GM19328 (cell line): ENCODE measurements at regions not wholly inside any gene's neighbourhood (a gene's known extent, or its start where the extent isn't known, plus 50 kb on each side); places are given as distances from the start of the nearest gene placed in this dataset.

Experiments
- ATAC-seq: cut with Tn5 transposase; IDR thresholded peaks from one replicate; pipeline ENCODE4 v1.9.1; 2021; ENCODE audit warnings: mild to moderate bottlenecking, moderate library complexity; ENCODE audit not compliant: unreplicated experiment

DNA sequence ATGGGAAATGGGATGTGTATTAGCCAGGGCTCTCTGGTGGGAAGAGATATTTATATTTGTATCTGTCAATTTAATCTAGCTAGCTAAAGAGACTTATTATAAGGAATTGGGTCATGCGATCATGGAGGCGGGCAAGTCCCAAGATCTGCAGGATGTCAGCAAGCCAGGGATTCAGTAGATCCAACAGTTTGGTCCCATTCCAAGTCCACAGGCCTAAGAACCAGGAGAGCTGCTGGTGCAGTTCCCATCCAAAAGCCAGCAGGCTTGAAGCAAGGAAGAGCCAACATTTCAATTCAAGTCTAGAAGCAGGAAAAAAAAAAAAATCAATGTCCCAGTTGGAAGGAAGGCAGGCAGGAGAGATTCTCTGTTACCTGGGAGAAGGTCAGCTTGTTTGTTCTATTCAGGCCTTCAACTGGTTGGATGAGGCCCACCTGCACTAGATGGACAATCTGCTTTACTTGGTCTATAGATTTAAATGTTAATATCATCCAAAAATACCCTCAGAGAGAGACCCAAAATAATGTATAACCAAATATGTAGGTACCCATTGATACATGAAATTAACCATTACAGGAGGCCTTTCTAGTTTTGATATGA lies 60.7 kb upstream of the BCAT1 start:
- no peak for ATAC-seq

DNA sequence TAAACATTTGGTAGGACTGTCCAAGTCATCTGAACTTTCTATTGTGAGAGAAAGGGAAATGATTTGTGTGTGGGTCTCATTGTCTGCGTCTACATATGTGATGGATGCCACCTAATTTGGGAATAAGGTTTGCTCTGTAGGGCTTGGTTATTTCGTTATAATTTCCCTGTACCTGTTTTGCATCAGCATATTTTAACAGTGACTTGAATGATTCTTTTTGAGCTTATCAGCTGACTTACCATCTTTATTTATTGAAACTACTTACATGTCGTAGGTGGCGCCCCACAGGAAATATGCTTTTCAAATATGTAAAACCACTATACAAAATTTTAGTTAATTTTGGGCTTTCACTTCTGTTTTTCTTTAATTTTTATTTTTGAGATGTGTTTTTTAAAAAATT lies 56.5 kb upstream of the BCAT1 start:
- peak; percentile 88 for ATAC-seq

DNA sequence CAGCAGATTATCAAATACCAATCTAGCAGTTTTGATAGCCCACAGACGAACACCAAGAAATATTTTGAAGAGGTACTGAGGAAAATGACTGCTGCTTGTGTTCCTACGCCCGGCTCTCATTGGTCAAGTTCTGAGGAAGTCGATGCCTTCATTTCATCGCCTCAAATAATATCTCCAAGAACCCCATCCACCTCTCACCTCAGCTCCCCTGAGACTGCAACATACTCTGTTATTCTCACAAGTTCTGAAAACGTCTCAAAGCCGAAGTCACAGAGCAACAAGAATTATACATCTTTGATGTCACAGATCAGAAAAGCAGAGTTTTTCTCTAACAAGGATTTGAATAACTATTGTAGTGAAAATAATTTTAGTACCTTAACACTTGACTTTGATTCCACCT lies 55.5 kb upstream of the BCAT1 start:
- no peak for ATAC-seq

DNA sequence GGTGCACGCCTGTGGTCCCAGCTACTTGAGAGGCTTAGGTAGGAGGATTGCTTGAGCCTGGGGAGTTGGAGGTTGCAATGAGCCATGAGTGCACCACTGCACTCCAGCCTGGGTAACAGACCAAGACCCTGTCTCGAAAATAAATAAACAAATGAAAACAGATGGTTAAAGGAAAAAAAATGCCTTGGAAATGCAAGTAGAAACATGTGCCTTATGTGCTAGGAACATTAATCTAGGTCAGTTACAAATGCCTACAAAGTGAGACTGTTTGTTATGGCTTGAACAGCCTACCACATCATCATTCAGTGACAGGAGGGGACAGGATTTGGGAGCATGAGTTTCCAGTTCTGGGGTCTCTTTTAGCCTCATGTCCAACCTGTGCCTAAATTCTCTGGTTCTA lies 52.4 kb upstream of the BCAT1 start:
- no peak for ATAC-seq
